GM23338 (cell line): ENCODE measurements at regions not wholly inside any gene's neighbourhood (a gene's known extent, or its start where the extent isn't known, plus 50 kb on each side); places are given as distances from the start of the nearest gene placed in this dataset.

ENCODE experiments used
- ATAC-seq: fragments of 200-7000 bp; cut with Tn5 transposase; 3 replicates; pipeline ENCODE4 v1.9.1; 2020
- DNase-seq: peaks from one replicate; pipeline ENCODE4 v3.0.0-alpha.2; 2015; ENCODE audit warnings: low spot score
- H2AFZ ChIP-seq: fragments of 200-600 bp; sonication (generic); 2 replicates; pipeline ENCODE4 v1.8.0; 2016; ENCODE audit warnings: antibody characterized with exemption, mild to moderate bottlenecking, moderate library complexity
- H3F3A ChIP-seq: fragments of 200-600 bp; sonication (generic); replicated peaks from 2 replicates; pipeline ENCODE4 v1.8.0; 2017; ENCODE audit warnings: antibody characterized with exemption, mixed run types, low read depth
- H3K27ac ChIP-seq: fragments of 200-600 bp; sonication (generic); 2 replicates; pipeline ENCODE4 v1.6.1; 2016; ENCODE audit warnings: low read depth
- H3K27me3 ChIP-seq: fragments of 200-600 bp; sonication (generic); 2 replicates; pipeline ENCODE4 v1.8.0; 2016; ENCODE audit warnings: mild to moderate bottlenecking, mixed run types, moderate library complexity; ENCODE audit not compliant: insufficient read depth
- H3K36me3 ChIP-seq: fragments of 200-600 bp; sonication (generic); 2 replicates; pipeline ENCODE4 v1.8.0; 2016; ENCODE audit warnings: mild to moderate bottlenecking; ENCODE audit not compliant: insufficient read depth
- H3K4me1 ChIP-seq: fragments of 200-600 bp; sonication (generic); 2 replicates; pipeline ENCODE4 v1.8.0; 2016; ENCODE audit warnings: mild to moderate bottlenecking, moderate library complexity; ENCODE audit not compliant: insufficient read depth
- H3K4me2 ChIP-seq: fragments of 200-600 bp; sonication (generic); 2 replicates; pipeline ENCODE4 v1.7.1; 2017; ENCODE audit warnings: mixed run types
- H3K4me3 ChIP-seq: fragments of 200-600 bp; sonication (generic); 2 replicates; pipeline ENCODE4 v1.6.1; 2016; ENCODE audit warnings: mixed run types
- H3K79me2 ChIP-seq: fragments of 200-600 bp; sonication (generic); replicated peaks from 2 replicates; pipeline ENCODE4 v1.8.0; 2017; ENCODE audit warnings: mild to moderate bottlenecking; ENCODE audit not compliant: insufficient read depth
- H3K9me2 ChIP-seq: fragments of 200-600 bp; sonication (generic); 2 replicates; pipeline ENCODE4 v1.8.0; 2017; ENCODE audit not compliant: insufficient read depth
- H4K20me1 ChIP-seq: fragments of 200-600 bp; sonication (generic); replicated peaks from 2 replicates; pipeline ENCODE4 v1.8.0; 2017; ENCODE audit warnings: mild to moderate bottlenecking; ENCODE audit not compliant: insufficient read depth
- H3K27ac Mint-ChIP-seq: 2 replicates; pipeline ENCODE4 v1.8.0; 2020; ENCODE audit warnings: inconsistent platforms, mild to moderate bottlenecking, moderate library complexity, mixed read lengths
- H3K27me3 Mint-ChIP-seq: 3 replicates; pipeline ENCODE4 v1.8.0; 2022; ENCODE audit warnings: low read depth, mild to moderate bottlenecking, moderate library complexity, mixed read lengths, inconsistent platforms; ENCODE audit not compliant: insufficient read depth, poor library complexity
- H3K36me3 Mint-ChIP-seq: 3 replicates; pipeline ENCODE4 v1.8.0; 2021; ENCODE audit warnings: low read depth, mild to moderate bottlenecking, inconsistent platforms, moderate library complexity, mixed read lengths
- H3K4me1 Mint-ChIP-seq: 3 replicates; pipeline ENCODE4 v1.8.0; 2020; ENCODE audit warnings: mild to moderate bottlenecking, inconsistent platforms, mixed read lengths
- H3K4me3 Mint-ChIP-seq: 3 replicates; pipeline ENCODE4 v1.8.0; 2021; ENCODE audit warnings: moderate library complexity, mild to moderate bottlenecking, inconsistent platforms, mixed read lengths
- H3K9me3 Mint-ChIP-seq: 3 replicates; pipeline ENCODE4 v1.8.0; 2020; ENCODE audit warnings: moderate library complexity, mild to moderate bottlenecking, inconsistent platforms, mixed read lengths
- CTCF ChIP-seq, 2 experiments: fragments of 200-600 bp in 1 of 2; sonication (generic) in 1 of 2; conservative IDR thresholded peaks; 2 replicates each; pipeline versions ENCODE4 v1.5.1 to v1.6.1; 2016 to 2017; ENCODE audit warnings: antibody characterized with exemption in 2 of 2, low read depth in 2 of 2, mild to moderate bottlenecking in 2 of 2, moderate library complexity in 1 of 2
- EZH2phosphoT487 ChIP-seq: fragments of 200-600 bp; sonication (generic); IDR thresholded peaks from one replicate; pipeline ENCODE4 v1.8.1; 2018; ENCODE audit warnings: antibody characterized with exemption; ENCODE audit not compliant: unreplicated experiment
- JUNB ChIP-seq: IDR thresholded peaks from one replicate; pipeline ENCODE4 v1.6.1; 2016; ENCODE audit warnings: antibody characterized with exemption; ENCODE audit not compliant: unreplicated experiment
- NANOG ChIP-seq: IDR thresholded peaks from 2 replicates; pipeline ENCODE4 v1.6.1; 2016; ENCODE audit warnings: antibody characterized with exemption, borderline replicate concordance
- ZNF462 ChIP-seq: fragments of 250-450 bp; sonication (Bioruptor Pico); IDR thresholded peaks from 2 replicates; pipeline ENCODE4 v1.5.0; 2020; ENCODE audit warnings: mild to moderate bottlenecking, moderate library complexity

GRCh38 chr1:78236716-78237115 lies 190.9 kb downstream of the GIPC2 start:
- no peaks in the 10 kb centered on the region for H3K4me1 ChIP-seq
- Mint-ChIP-seq H3K9me3 (peaks cover 9% of the 10 kb centered on the region; the same call in 2 of the 3 replicates), H3K4me3 (no peak overlapping the region), H3K27ac (no peak overlapping the region), H3K4me1 (peaks cover 13% of the 10 kb centered on the region), H3K27me3 (peaks cover 91% of the 10 kb centered on the region), H3K36me3 (no peaks in the 10 kb centered on the region)
- ATAC-seq (no peak), DNase-seq (no peak)
- H3K27me3 ChIP-seq: peaks cover 99% of the 10 kb centered on the region
- H3K27ac ChIP-seq: no peak overlapping the region
- no peaks in the 10 kb centered on the region for H3K79me2 ChIP-seq
- no peak overlapping the region for H3K4me2 ChIP-seq
- H3K9me2 ChIP-seq: no peaks in the 10 kb centered on the region
- no peaks in the 10 kb centered on the region for H4K20me1 ChIP-seq
- H2AFZ ChIP-seq: no peak overlapping the region
- no peaks in the 10 kb centered on the region for H3K36me3 ChIP-seq
- no peak for TF ChIP-seq JUNB
- no peak for TF ChIP-seq EZH2phosphoT487
- no peaks in the 10 kb centered on the region for H3F3A ChIP-seq
- H3K4me3 ChIP-seq: no peak overlapping the region

GRCh38 chr1:78237364-78237916 lies 191.7 kb downstream of the GIPC2 start:
- H2AFZ ChIP-seq: no peak overlapping the region
- H3F3A ChIP-seq: no peaks in the 10 kb centered on the region
- H3K4me3 ChIP-seq: no peak overlapping the region
- TF ChIP-seq ZNF462 (CRISPR knock-in tag) (no peak), CTCF (conservative IDR thresholded peaks at IDR 0.05; ENCODE audit: low read depth in 2 of 2) (no peak), NANOG (peak; percentile 93)
- Mint-ChIP-seq H3K36me3 (no peaks in the 10 kb centered on the region), H3K4me1 (peaks cover 13% of the 10 kb centered on the region), H3K27ac (no peak overlapping the region), H3K9me3 (peaks cover 9% of the 10 kb centered on the region; the same call in 2 of the 3 replicates), H3K27me3 (peaks cover 92% of the 10 kb centered on the region), H3K4me3 (no peak overlapping the region)
- H3K4me1 ChIP-seq: no peaks in the 10 kb centered on the region
- H3K9me2 ChIP-seq: no peaks in the 10 kb centered on the region
- peaks cover 99% of the 10 kb centered on the region for H3K27me3 ChIP-seq
- DNase-seq (peak; percentile 70), ATAC-seq (peak; percentile 94)
- no peaks in the 10 kb centered on the region for H3K36me3 ChIP-seq
- no peaks in the 10 kb centered on the region for H3K79me2 ChIP-seq
- H3K27ac ChIP-seq: no peak overlapping the region
- H3K4me2 ChIP-seq: no peak overlapping the region
- no peaks in the 10 kb centered on the region for H4K20me1 ChIP-seq
